Karpas-422 (cell line): ENCODE measurements at regions not wholly inside any gene's neighbourhood (a gene's known extent, or its start where the extent isn't known, plus 50 kb on each side); places are given as distances from the start of the nearest gene placed in this dataset.
A peak's percentile ranks its signal among the peaks of the same experiment; 100 is the strongest.
"Not testable (repeated sequence)": the region's sequence is repeated elsewhere in the genome, so short reads cannot be mapped to it uniquely, and the experiment has no call there.

Experiments
- DNase-seq: peaks from one replicate; pipeline ENCODE4 v3.0.0-alpha.2; 2015
- H2AFZ ChIP-seq: fragments of 200-600 bp; sonication (generic); 2 replicates; pipeline ENCODE4 v1.6.1; 2014; ENCODE audit warnings: antibody characterized with exemption, low read length, mixed read lengths
- H3K27ac ChIP-seq: fragments of 200-600 bp; sonication (generic); 2 replicates; pipeline ENCODE4 v1.5.1; 2014; ENCODE audit warnings: mild to moderate bottlenecking, low read length, moderate library complexity
- H3K27me3 ChIP-seq: fragments of 200-600 bp; sonication (generic); 2 replicates; pipeline ENCODE4 v1.6.1; 2014; ENCODE audit warnings: low read length, mixed read lengths
- H3K36me3 ChIP-seq: fragments of 200-600 bp; sonication (generic); 2 replicates; pipeline ENCODE4 v1.6.1; 2014; ENCODE audit warnings: low read length, mixed read lengths; ENCODE audit not compliant: insufficient read depth
- H3K4me1 ChIP-seq: fragments of 200-600 bp; sonication (generic); 2 replicates; pipeline ENCODE4 v1.6.1; 2014; ENCODE audit warnings: mild to moderate bottlenecking, low read length, mixed read lengths
- H3K4me2 ChIP-seq: fragments of 200-600 bp; sonication (generic); 2 replicates; pipeline ENCODE4 v1.6.1; 2014; ENCODE audit warnings: low read length, low read depth, mild to moderate bottlenecking; ENCODE audit not compliant: poor library complexity, severe bottlenecking
- H3K4me3 ChIP-seq: fragments of 200-600 bp; sonication (generic); 2 replicates; pipeline ENCODE4 v1.5.1; 2014; ENCODE audit warnings: mild to moderate bottlenecking, antibody characterized with exemption, low read length, mixed read lengths
- H3K79me2 ChIP-seq: fragments of 200-600 bp; sonication (generic); 2 replicates; pipeline ENCODE4 v1.6.1; 2014; ENCODE audit warnings: mild to moderate bottlenecking, low read length, mixed read lengths
- H3K9ac ChIP-seq: fragments of 200-600 bp; sonication (generic); 2 replicates; pipeline ENCODE4 v1.6.0; 2014; ENCODE audit warnings: low read length
- H3K9me2 ChIP-seq: fragments of 200-600 bp; sonication (generic), shearing (Covaris generic); replicated peaks from 2 replicates; pipeline ENCODE4 v1.6.0; 2014; ENCODE audit warnings: mild to moderate bottlenecking, low read length, moderate library complexity; ENCODE audit not compliant: insufficient read depth
- H3K9me3 ChIP-seq: fragments of 300-700, 200-600 bp; sonication (generic); 2 replicates; pipeline ENCODE4 v1.6.1; 2014; ENCODE audit warnings: low read length, mixed read lengths
- H4K20me1 ChIP-seq: fragments of 200-600 bp; sonication (generic); 2 replicates; pipeline ENCODE4 v1.6.1; 2014; ENCODE audit warnings: mild to moderate bottlenecking, antibody characterized with exemption, low read length, low read depth; ENCODE audit not compliant: insufficient read depth

DNA sequence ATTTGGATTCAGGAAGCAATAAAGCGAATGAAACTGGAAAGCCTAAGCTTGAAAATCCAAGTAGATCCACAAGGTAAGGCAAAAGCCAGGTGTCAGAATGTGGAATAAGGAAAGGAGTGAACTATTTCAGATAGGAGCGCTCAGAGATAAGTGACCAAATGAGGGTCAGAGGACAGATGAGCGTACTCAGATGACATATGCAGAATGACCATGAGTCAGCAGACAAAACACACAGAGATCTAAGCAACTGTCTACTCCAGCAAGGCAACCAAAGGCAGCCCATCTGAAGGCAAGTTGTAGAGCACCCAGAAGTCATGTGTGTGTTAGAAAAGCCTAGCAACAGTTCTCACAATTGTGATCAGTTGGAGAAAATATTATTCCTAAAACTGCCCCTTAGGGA lies 548.4 kb upstream of the FSHR start:
- Histone ChIP-seq H2AFZ (no peak overlapping the region), H3K4me3 (no peak overlapping the region)

DNA sequence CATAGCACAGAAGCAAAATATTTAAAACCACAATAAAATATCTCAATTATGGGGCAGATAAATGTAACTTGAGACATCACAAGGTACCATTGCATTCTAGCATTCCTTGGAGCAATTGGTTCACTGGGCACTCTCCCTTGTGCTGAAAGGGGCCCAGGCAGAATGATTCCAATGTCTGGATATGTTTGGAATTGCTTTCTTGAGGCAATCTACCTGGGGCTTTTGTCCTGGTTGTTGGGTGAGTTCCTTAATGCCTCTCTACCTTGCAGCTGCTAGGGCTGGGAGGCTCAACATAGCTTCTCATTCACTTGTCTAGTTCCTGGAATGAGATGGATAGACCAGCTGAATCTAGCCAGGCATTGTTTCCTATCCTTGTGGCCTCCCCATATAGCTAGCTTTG lies 539.6 kb upstream of the FSHR start:
- H4K20me1 ChIP-seq = no peaks in the 10 kb centered on the region
- no peaks in the 10 kb centered on the region for H3K79me2 ChIP-seq
- H3K9me3 ChIP-seq = no peaks in the 10 kb centered on the region
- no peaks in the 10 kb centered on the region for H3K36me3 ChIP-seq
- H3K4me2 ChIP-seq = no peak overlapping the region
- DNase-seq = no peak
- H3K27me3 ChIP-seq = no peaks in the 10 kb centered on the region
- H3K4me1 ChIP-seq = no peaks in the 10 kb centered on the region
- no peak overlapping the region for H2AFZ ChIP-seq
- H3K9me2 ChIP-seq = no peaks in the 10 kb centered on the region
- no peak overlapping the region for H3K27ac ChIP-seq
- H3K9ac ChIP-seq = no peak overlapping the region
- H3K4me3 ChIP-seq = no peak overlapping the region

More for the DNA sequence above, 548.4 kb upstream of the FSHR start:
- Histone ChIP-seq H3K79me2 (no peaks in the 10 kb centered on the region), H3K4me1 (no peaks in the 10 kb centered on the region), H3K9me3 (no peaks in the 10 kb centered on the region), H3K4me2 (no peak overlapping the region), H3K36me3 (no peaks in the 10 kb centered on the region), H4K20me1 (no peaks in the 10 kb centered on the region), H3K9me2 (no peaks in the 10 kb centered on the region), H3K27ac (no peak overlapping the region), H3K27me3 (no peaks in the 10 kb centered on the region), H3K9ac (no peak overlapping the region)
- no peak for DNase-seq

DNA sequence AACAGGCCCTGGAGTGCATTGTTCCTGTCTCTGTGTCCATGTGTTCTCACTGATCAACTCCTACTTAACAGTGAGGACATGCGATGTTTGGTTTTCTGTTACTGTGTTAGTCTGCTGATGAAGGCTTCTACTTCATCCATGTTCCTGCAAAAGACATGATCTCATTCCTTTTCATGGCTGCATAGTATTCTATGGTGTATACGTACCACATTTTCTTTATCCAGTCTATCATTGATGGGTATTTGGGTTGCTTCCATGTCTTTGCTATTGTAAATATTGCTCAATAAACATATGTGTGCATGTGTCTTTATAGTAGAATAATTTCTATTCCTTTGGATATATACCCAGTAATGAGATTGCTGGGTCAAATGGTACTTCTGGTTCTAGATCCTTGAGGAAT lies 537.7 kb upstream of the FSHR start:
- not testable (repeated sequence) for H3K4me3 ChIP-seq, H3K9ac ChIP-seq, H3K4me2 ChIP-seq, H3K79me2 ChIP-seq, H3K27ac ChIP-seq, H4K20me1 ChIP-seq, H3K4me1 ChIP-seq, DNase-seq, H3K9me3 ChIP-seq, H3K36me3 ChIP-seq, H3K27me3 ChIP-seq, H2AFZ ChIP-seq, H3K9me2 ChIP-seq

DNA sequence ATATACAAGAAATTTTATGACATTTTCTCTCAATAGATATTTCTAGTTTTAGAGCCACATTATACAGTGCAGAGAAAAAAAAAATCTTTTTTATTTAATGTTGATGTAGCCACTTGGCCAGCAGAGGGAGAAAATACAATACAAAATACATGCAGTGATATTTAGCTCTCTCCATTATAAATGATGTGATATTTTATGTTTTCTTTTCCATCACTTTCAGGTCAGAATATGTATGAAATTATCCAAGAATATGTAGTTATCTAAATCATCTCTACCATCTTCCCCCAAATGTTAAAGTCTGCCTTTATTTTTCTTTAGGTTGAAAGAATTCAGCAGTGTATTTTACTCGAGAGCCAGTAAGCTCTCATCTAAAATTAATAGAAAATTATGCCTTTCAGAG lies 533.6 kb upstream of the FSHR start:
- no peaks in the 10 kb centered on the region for H3K27me3 ChIP-seq
- H3K9me3 ChIP-seq = no peaks in the 10 kb centered on the region
- H3K79me2 ChIP-seq = no peaks in the 10 kb centered on the region
- H3K9me2 ChIP-seq = no peaks in the 10 kb centered on the region
- H3K36me3 ChIP-seq = no peaks in the 10 kb centered on the region
- H3K27ac ChIP-seq = no peak overlapping the region
- no peaks in the 10 kb centered on the region for H3K4me1 ChIP-seq
- no peak overlapping the region for H3K4me3 ChIP-seq
- DNase-seq = peak; percentile 48
- H4K20me1 ChIP-seq = no peaks in the 10 kb centered on the region
- H3K4me2 ChIP-seq = no peak overlapping the region
- H3K9ac ChIP-seq = no peak overlapping the region
- H2AFZ ChIP-seq = no peak overlapping the region

DNA sequence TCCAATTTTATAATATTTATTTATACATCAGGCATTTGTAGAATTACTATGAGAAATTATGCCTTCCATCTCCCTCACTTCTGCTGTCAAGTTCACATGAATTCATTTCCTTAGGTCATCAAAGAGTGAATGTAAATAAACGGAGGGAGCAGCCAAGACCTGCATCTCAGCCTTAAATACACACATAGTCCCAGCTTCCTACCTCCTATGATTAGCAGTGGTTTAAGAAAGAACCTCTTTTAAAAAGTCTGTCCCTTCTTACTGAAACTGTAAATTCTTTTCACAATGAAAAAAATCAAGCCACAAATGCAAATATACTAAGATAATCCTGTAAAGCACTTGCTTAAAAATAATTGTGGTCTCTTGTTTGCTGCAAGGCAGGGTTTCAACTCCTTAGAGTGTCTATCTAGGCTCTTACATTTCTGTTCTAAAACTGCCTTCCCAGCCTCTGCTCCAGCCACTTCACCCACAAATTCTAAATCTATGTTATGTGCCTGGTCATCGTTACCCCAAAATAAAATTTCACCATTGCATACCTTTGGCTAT lies 532.7 kb upstream of the FSHR start:
- Histone ChIP-seq H3K27me3 (no peaks in the 10 kb centered on the region), H3K9ac (no peak overlapping the region), H3K9me3 (no peaks in the 10 kb centered on the region), H2AFZ (no peak overlapping the region), H3K79me2 (no peaks in the 10 kb centered on the region), H3K36me3 (no peaks in the 10 kb centered on the region), H3K27ac (no peak overlapping the region), H4K20me1 (no peaks in the 10 kb centered on the region), H3K4me3 (no peak overlapping the region), H3K4me1 (no peaks in the 10 kb centered on the region), H3K4me2 (no peak overlapping the region), H3K9me2 (no peaks in the 10 kb centered on the region)
- no peak for DNase-seq

DNA sequence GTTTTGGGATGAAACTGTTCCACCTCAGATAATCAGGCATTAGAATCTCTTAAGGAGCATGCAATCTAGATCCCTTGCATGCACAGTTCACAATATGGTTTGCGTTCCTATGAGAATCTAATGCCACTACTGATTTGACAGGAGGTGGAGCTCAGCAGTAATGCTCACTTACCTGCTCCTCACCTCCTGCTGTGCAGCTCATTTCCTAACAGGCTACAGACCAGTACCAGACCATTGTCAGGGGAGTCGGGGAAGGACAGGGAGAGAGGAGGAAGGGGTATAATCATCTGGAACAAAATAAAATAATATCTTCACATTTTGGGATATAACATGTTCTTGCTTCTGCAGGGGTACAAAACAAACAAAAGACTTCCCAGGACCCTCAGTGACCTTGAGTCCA lies 532.0 kb upstream of the FSHR start:
- no peaks in the 10 kb centered on the region for H3K4me1 ChIP-seq
- no peak overlapping the region for H3K4me2 ChIP-seq
- H4K20me1 ChIP-seq = no peaks in the 10 kb centered on the region
- H2AFZ ChIP-seq = no peak overlapping the region
- no peak for DNase-seq
- H3K9me2 ChIP-seq = no peaks in the 10 kb centered on the region
- H3K9me3 ChIP-seq = no peaks in the 10 kb centered on the region
- no peak overlapping the region for H3K4me3 ChIP-seq
- no peaks in the 10 kb centered on the region for H3K79me2 ChIP-seq
- H3K9ac ChIP-seq = no peak overlapping the region
- no peak overlapping the region for H3K27ac ChIP-seq
- H3K36me3 ChIP-seq = no peaks in the 10 kb centered on the region
- H3K27me3 ChIP-seq = no peaks in the 10 kb centered on the region

DNA sequence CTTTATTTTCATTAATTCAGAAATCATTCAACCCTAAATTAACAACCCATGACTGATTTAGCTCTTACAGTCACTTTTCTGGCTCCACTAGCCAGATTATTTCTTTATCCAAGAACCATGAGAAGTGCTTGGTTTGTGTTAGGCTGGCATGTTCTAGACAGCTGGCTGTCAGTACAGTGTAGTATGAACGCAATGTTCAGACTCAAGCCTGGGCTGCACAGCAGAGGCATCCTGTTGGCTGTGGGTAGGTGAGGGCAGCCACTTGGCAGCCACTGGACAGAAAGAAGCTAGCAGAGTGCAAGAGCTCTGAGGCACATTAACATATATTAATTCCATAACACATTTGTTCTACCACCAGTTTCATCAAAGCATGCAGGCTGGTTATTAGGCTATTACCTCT lies 522.9 kb upstream of the FSHR start:
- Histone ChIP-seq H3K27ac (no peak overlapping the region), H3K9me2 (no peaks in the 10 kb centered on the region), H3K4me3 (no peak overlapping the region), H3K79me2 (no peaks in the 10 kb centered on the region), H3K4me2 (no peak overlapping the region), H3K27me3 (no peaks in the 10 kb centered on the region), H2AFZ (no peak overlapping the region), H4K20me1 (no peaks in the 10 kb centered on the region), H3K36me3 (no peaks in the 10 kb centered on the region), H3K9me3 (no peaks in the 10 kb centered on the region), H3K9ac (no peak overlapping the region), H3K4me1 (no peaks in the 10 kb centered on the region)
- no peak for DNase-seq

DNA sequence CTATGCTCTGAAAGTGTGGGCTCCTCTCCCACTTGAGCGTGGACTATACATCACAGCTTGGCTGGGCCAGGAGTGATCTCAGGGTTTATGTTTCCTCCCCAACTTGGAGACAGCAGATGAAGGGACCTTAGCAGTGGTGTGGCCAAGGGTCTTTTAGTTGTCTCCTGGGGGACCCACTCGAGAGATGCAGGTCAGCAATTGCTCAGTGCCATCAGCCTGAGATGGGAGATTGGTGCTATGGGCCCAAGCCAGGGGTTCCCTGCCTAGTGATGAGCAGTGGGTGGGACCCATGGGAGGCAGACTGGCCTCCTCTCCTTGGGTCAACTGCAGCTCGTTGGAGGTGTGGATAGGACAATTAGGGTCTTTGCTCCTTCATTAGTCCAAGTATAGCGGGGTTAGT lies 510.5 kb upstream of the FSHR start:
- Histone ChIP-seq H4K20me1 (no peaks in the 10 kb centered on the region), H3K36me3 (no peaks in the 10 kb centered on the region), H3K4me1 (no peaks in the 10 kb centered on the region), H2AFZ (no peak overlapping the region), H3K4me3 (no peak overlapping the region), H3K9me3 (no peaks in the 10 kb centered on the region), H3K4me2 (no peak overlapping the region), H3K9ac (no peak overlapping the region), H3K9me2 (no peaks in the 10 kb centered on the region), H3K27ac (no peak overlapping the region), H3K79me2 (no peaks in the 10 kb centered on the region), H3K27me3 (no peaks in the 10 kb centered on the region)
- DNase-seq = no peak

DNA sequence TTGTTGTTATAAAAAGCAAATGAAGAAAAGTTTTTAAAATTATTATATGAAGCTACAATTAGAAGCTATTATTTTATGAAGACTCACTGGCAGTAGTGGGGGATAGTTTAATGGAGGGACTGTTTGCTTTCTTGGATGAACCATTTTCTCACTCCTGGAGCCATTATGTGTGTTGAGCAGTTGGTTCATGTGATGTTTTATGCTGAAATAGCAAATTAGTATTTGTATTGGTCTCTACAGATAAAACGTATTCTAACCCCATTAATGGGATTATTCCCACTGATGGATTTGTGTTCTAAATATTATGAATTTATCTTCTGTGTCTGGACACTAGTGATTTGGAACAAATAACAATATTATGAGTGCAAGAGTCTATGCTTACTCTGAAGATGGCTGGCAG lies 507.5 kb upstream of the FSHR start:
- no peak overlapping the region for H3K4me2 ChIP-seq
- H4K20me1 ChIP-seq = no peaks in the 10 kb centered on the region
- no peak overlapping the region for H2AFZ ChIP-seq
- no peak for DNase-seq
- H3K27ac ChIP-seq = no peak overlapping the region
- H3K36me3 ChIP-seq = no peaks in the 10 kb centered on the region
- no peaks in the 10 kb centered on the region for H3K27me3 ChIP-seq
- H3K9me2 ChIP-seq = no peaks in the 10 kb centered on the region
- H3K79me2 ChIP-seq = no peaks in the 10 kb centered on the region
- H3K9me3 ChIP-seq = no peaks in the 10 kb centered on the region
- no peaks in the 10 kb centered on the region for H3K4me1 ChIP-seq
- no peak overlapping the region for H3K9ac ChIP-seq
- H3K4me3 ChIP-seq = no peak overlapping the region
